Effector CD8-positive, alpha-beta T cell (primary cell): ENCODE measurements at regions not wholly inside any gene's neighbourhood (a gene's known extent, or its start where the extent isn't known, plus 50 kb on each side); places are given as distances from the start of the nearest gene placed in this dataset.

ENCODE experiments used
- DNase-seq: peaks from one replicate; lab custom pipeline; 2025; lab: John Stamatoyannopoulos, UW

DNA sequence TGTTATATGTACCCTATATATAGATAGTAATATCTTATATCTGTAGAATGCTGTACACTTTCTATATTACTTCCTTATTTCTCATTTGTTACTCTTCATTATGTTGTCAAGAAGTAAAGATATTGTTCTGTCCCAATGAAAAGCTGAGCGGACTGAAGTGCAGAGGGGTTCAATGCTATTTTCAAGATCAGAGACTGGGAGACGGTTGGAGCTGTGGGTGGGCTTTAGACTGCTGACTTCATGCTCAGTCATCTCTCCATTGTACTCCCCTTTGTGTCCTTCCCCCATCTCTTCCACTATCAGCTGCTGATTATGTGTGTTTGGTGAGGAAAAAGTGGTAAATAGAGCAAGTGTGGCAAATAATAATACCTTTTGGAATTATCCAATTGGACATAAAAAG is 532.3 kb upstream of the ZNF608 start:
- no peak for DNase-seq

DNA sequence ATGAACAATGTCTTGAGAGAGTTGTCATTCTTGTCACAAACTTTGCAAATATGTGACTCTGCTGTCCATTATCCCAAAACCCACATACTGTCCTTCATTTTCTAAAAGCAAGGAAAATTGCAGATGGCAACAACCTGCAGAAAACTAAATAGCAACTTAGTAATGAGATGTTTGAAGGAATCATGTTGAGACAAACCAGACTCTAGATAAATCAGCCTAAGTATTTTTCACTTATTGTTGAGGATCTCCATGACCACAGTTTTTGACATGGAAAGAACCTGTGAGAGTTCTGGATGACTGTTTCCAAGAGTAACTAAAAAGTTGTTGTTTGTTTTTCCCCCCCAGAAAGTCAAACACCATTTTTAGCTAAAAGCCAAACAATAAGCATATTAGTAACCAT is 535.2 kb upstream of the ZNF608 start:
- no peak for DNase-seq

- DNase-seq, result no peak
These were observed 536.9 kb upstream of the ZNF608 start for GRCh38 chr5:125283372-125283771.

- no peak for DNase-seq
These were observed 539.8 kb upstream of the ZNF608 start for GRCh38 chr5:125286271-125286670.

GRCh38 chr5:125289606-125290005 is 543.2 kb upstream of the ZNF608 start:
- DNase-seq, result no peak

DNA sequence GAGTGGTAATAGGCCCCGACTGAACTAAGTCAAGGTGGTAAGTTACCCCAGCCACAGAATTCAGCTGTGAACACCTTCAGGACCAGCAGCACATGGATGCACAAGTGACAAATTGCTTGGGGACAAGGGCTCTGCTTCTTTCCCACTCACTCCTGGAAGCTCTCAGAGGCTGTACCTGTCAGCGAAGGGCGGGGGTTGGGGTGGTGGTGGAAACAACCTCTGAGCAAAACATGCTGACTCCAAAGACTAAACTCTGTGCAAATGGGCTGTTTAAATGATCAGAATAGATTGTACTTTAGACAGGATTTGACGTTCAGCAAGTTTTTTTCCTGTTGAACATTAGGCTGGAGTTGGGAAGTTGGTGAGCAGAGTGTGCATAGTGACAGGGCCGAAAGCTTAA is 544.5 kb upstream of the ZNF608 start:
- DNase-seq, result no peak

GRCh38 chr5:125291447-125291846 is 545.0 kb upstream of the ZNF608 start:
- DNase-seq, result no peak

GRCh38 chr5:125293223-125293622 is 546.8 kb upstream of the ZNF608 start:
- DNase-seq, result no peak

- DNase-seq, result no peak
These were observed 547.3 kb upstream of the ZNF608 start for GRCh38 chr5:125293726-125294125.

- no peak for DNase-seq
These were observed 548.4 kb upstream of the ZNF608 start for GRCh38 chr5:125294844-125295243.

- DNase-seq, result no peak
These were observed 549.0 kb upstream of the ZNF608 start for GRCh38 chr5:125295405-125295872.

GRCh38 chr5:125298258-125298657 is 551.8 kb upstream of the ZNF608 start:
- DNase-seq, result no peak

GRCh38 chr5:125298746-125299379 is 552.4 kb upstream of the ZNF608 start:
- DNase-seq, result no peak

GRCh38 chr5:125301711-125302110 is 555.3 kb upstream of the ZNF608 start:
- DNase-seq, result no peak

GRCh38 chr5:125302577-125302976 is 556.1 kb upstream of the ZNF608 start:
- no peak for DNase-seq

DNA sequence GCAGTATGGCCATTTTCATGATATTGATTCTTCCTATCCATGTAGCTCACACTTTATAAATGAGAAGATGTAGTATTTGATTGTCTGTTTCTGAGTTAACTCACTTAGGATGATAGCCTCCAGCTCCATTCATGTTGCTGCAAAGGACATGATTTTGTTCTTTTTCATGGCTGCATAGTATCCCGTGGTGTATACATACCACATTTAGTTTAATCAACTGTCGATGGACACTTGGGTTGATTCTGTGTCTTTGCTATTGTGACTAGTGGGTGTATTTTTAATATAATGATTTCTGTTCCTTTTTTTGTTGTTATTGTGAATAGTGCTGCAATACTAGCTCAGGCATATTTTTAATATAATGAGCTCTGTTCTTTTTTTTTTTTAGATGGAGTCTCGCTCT is 560.3 kb upstream of the ZNF608 start:
- no peak for DNase-seq

DNA sequence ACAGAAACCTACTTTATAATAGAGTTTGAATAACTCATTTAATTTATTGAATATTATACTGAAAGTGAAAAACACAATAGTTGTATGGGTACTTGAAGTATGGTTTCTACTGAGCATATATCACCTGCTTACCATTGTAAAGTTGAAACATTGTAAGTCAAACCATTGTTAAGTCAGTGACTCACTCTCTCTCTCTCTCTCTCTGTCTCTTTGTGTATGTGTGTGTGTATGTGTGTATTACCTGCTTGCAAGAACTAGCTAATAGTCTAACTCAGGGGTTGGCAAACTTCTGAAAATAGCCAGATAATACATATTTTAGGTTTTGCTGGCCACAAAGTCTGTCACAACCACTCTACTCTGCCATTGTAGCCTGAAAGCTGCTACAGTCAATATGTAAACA is 564.3 kb upstream of the ZNF608 start:
- DNase-seq, result no peak

DNA sequence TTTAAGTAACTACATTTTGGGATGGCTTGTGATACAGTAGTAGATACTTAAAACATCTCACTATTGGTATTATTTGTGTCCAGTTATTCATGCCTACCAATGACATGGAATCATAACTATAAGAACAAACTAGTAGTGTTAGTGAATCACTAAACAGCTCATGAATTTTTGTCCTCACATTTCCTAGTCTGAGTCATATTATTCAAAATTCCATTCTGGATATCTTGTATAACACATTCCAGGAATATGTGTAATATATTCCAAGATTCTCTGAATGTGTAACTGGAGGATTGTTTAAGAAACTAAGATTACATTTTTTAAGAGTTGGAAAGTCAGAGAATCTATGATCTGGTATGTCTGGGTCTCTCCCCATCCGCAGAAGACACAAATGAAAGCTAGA is 565.3 kb upstream of the ZNF608 start:
- DNase-seq, result no peak

DNA sequence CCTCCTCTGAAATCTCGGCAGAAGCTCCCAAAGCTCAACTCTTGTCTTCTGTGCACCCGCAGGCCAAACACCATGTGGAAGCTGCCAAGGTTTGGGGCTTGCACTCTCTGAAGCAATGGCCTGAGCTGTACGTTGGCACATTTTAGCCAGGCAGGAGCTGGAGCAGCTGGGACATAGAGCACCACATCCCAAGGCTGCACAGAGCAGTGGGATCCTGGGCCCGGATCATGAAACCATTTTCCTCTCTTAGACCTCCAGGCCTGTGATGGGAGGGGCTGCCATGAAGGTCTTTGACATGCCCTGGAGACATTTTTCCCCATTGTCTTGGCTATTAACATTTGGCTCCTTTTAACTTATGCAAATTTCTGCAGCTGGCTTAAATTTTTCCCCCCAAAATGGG is 567.1 kb upstream of the ZNF608 start:
- DNase-seq, result no peak

GRCh38 chr5:125315306-125315705 is 568.9 kb upstream of the ZNF608 start:
- no peak for DNase-seq

DNA sequence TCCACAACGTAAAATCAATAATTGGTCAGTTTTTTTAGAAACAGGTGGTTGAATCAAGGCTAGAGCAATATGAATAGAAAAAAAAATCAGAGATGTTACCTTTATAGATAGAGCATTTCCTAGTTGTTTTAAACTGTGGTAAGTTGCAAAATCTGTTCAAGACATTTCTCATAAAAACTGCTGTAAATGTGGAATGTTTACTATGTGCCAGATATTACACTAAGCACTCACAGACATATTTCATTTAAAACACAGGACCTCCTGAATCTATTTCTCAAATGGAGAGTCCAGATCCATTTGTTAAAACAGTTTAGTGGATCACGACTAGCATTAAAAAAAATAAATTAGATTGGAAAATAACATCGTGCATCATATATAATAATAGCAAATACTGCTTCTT is 570.0 kb upstream of the ZNF608 start:
- no peak for DNase-seq

DNA sequence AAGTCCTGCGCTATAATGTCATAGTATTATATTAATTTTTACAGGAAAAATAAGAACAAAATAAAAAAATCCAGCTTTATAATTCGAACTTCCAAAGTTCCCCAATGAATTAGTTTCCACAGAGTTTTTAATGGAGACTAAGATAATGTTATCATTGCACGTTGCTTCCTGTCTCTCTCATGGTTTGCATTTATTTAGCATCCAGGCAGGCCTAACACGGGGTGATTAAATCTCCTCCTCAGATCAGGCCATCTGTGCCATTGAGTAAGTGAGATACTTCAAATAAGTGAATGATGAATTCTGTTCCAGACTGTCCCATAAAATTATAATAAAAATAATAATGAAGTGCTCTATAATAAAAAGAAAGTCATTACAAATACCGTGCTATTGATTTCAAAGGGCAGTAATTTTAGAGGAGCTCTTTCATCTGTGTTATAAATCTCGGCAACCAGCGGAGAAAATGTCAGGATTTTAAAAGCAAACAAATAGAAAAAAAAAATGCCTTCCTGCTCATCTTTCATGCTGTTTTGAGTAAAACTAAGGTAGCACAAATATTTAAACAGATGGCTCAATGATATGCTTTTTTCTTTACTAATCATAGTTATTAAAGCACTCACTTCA is 570.6 kb upstream of the ZNF608 start:
- no peak for DNase-seq

DNA sequence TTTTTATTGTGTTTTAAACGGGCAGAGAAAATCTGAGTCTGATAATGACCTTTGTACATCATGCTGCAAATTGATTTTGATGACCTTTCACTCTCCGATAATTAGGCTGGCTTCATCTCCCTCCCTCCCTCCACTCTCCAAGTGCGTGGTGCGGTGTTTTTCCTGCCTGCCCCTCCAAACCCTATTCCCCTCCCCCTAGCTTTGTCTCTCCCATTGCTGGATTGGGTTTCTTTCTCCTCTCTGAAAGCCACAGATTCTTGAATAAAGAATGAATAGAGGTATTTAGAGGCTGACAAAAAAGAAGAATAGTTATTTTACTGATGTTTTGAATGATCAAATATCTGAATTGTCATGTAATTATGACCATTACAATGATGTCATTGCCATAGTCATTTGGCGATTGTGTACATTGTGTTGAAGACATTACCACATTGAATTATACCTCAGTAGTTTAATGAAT is 571.1 kb upstream of the ZNF608 start:
- no peak for DNase-seq

DNA sequence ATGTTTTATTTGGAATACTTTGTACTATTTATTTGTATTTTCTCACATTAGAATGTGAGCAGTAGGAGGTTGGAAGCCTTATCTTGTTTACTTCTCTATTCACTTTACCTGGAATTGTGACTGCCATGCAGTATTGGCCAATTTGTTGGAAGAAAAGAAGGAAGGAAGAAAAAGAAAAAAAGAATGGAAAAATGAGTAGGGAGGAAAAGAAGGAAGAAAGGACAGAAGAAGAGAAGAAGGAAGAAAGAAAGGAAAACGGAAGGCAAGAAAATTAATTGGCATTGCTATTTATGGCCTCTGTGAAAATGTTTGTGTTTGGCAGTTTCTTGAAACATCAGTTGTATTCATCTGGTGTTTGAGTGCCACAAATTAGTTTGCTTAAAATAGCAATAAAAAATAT is 575.2 kb upstream of the ZNF608 start:
- DNase-seq, result no peak
